Ishikawa (cell line): ENCODE measurements at regions not wholly inside any gene's neighbourhood (a gene's known extent, or its start where the extent isn't known, plus 50 kb on each side); places are given as distances from the start of the nearest gene placed in this dataset.

Source experiments
- CEBPB ChIP-seq: IDR thresholded peaks from 2 replicates; pipeline ENCODE4 v1.6.1; 2012
- EP300 ChIP-seq: IDR thresholded peaks from 2 replicates; pipeline ENCODE4 v1.6.1; 2012; ENCODE audit warnings: borderline replicate concordance
- NFIC ChIP-seq: IDR thresholded peaks from 2 replicates; pipeline ENCODE4 v1.6.1; 2012
- RAD21 ChIP-seq: IDR thresholded peaks from 2 replicates; pipeline ENCODE4 v1.6.1; 2012; ENCODE audit warnings: low read depth
- TAF1 ChIP-seq: IDR thresholded peaks from 2 replicates; pipeline ENCODE4 v1.6.1; 2012; ENCODE audit warnings: low read depth, mild to moderate bottlenecking
- YY1 ChIP-seq: IDR thresholded peaks from 2 replicates; pipeline ENCODE4 v1.6.1; 2012; ENCODE audit warnings: low read depth
- TF ChIP-seq, protein P1 (sequence below): IDR thresholded peaks from 2 replicates; pipeline ENCODE4 v1.6.1; 2012; ENCODE audit warnings: low read depth, mild to moderate bottlenecking

GRCh38 chr14:53751650-53752049 is 205.0 kb downstream of the BMP4 start:
- TF ChIP-seq CEBPB (no peak), NFIC (no peak), TAF1 (no peak), EP300 (no peak), YY1 (no peak), RAD21 (no peak)
- TF ChIP-seq, protein P1, sequence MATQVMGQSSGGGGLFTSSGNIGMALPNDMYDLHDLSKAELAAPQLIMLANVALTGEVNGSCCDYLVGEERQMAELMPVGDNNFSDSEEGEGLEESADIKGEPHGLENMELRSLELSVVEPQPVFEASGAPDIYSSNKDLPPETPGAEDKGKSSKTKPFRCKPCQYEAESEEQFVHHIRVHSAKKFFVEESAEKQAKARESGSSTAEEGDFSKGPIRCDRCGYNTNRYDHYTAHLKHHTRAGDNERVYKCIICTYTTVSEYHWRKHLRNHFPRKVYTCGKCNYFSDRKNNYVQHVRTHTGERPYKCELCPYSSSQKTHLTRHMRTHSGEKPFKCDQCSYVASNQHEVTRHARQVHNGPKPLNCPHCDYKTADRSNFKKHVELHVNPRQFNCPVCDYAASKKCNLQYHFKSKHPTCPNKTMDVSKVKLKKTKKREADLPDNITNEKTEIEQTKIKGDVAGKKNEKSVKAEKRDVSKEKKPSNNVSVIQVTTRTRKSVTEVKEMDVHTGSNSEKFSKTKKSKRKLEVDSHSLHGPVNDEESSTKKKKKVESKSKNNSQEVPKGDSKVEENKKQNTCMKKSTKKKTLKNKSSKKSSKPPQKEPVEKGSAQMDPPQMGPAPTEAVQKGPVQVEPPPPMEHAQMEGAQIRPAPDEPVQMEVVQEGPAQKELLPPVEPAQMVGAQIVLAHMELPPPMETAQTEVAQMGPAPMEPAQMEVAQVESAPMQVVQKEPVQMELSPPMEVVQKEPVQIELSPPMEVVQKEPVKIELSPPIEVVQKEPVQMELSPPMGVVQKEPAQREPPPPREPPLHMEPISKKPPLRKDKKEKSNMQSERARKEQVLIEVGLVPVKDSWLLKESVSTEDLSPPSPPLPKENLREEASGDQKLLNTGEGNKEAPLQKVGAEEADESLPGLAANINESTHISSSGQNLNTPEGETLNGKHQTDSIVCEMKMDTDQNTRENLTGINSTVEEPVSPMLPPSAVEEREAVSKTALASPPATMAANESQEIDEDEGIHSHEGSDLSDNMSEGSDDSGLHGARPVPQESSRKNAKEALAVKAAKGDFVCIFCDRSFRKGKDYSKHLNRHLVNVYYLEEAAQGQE, result no peak
